K562 (cell line): ENCODE measurements at regions not wholly inside any gene's neighbourhood (a gene's known extent, or its start where the extent isn't known, plus 50 kb on each side); places are given as distances from the start of the nearest gene placed in this dataset.

Experiments used
- ATAC-seq: fragments of 200-7000 bp; cut with Tn5 transposase; 3 replicates; pipeline ENCODE4 v1.9.1; 2020; ENCODE audit warnings: moderate library complexity
- BruUV-seq: library from RNA; stranded (reverse); fragments of 400-500 nt; replicated peaks from 2 replicates; lab custom pipeline; 2021; lab: Mats Ljungman, UMichigan
- CTCF ChIA-PET: fragments of 300-600 bp; formaldehyde crosslinking; extraction: SDS; loops from one replicate; lab custom pipeline; 2021; ENCODE audit warnings: low intra/inter-chr PET ratio; lab: Yijun Ruan, JAX
- POLR2A ChIA-PET: fragments of 300-600, 350-650 bp; sonication (Branson Sonifier 250); formaldehyde crosslinking; extraction: SDS; loops from one replicate; lab custom pipeline; 2021; ENCODE audit warnings: antibody characterized with exemption, inconsistent platforms; lab: Yijun Ruan, JAX
- DNase-seq, 4 experiments: peaks; one replicate each; pipeline versions ENCODE4 v3.0.0 to v3.0.0-alpha.2; 2011 to 2018; ENCODE audit warnings: low spot score in 3 of 4, mixed read lengths in 3 of 4; ENCODE audit errors: extremely low read depth in 1 of 4
- FAIRE-seq: peaks from 2 replicates; lab custom pipeline; 2011; peaks lifted over from hg19 to GRCh38; lab: Jason Lieb, UNC
- H2AFZ ChIP-seq: 2 replicates; pipeline ENCODE4 v1.6.0; 2011; ENCODE audit warnings: low read depth, low read length, control low read depth, inconsistent platforms
- H3K27ac ChIP-seq: fragments of 200-600 bp; 3 replicates; pipeline ENCODE4 v1.8.0; 2011; ENCODE audit warnings: low read depth, mild to moderate bottlenecking, control low read depth, inconsistent platforms, low read length, moderate library complexity, mixed read lengths; ENCODE audit errors: extremely low read depth
- H3K27me3 ChIP-seq, 2 experiments: fragments of 300-600 bp in 1 of 2; 2 replicates in 1 of 2; 3 replicates in 1 of 2; pipeline versions ENCODE4 v1.6.0 to v1.8.0; 2011; ENCODE audit warnings: inconsistent platforms in 2 of 2, low read length in 2 of 2, mild to moderate bottlenecking in 1 of 2, mixed read lengths in 1 of 2, moderate library complexity in 1 of 2; ENCODE audit not compliant: control insufficient read depth in 2 of 2, insufficient read depth in 2 of 2
- H3K36me3 ChIP-seq: fragments of 300-600 bp; 3 replicates; pipeline ENCODE4 v1.8.0; 2011; ENCODE audit warnings: mild to moderate bottlenecking, low read length, inconsistent platforms; ENCODE audit not compliant: control insufficient read depth, insufficient read depth
- H3K4me1 ChIP-seq, 2 experiments: fragments of 200-600 bp in 1 of 2; replicated peaks in 1 of 2; 2 replicates in 1 of 2; 3 replicates in 1 of 2; pipeline versions ENCODE4 v1.5.1 to v1.8.0; 2011; ENCODE audit warnings: inconsistent platforms in 2 of 2, low read length in 2 of 2, mild to moderate bottlenecking in 1 of 2, mixed read lengths in 1 of 2, moderate library complexity in 1 of 2; ENCODE audit not compliant: control insufficient read depth in 2 of 2, insufficient read depth in 2 of 2
- H3K4me2 ChIP-seq: 2 replicates; pipeline ENCODE4 v1.6.1; 2011; ENCODE audit warnings: low read length, control low read depth, inconsistent platforms, mixed read lengths; ENCODE audit not compliant: insufficient read depth
- H3K4me3 ChIP-seq: fragments of 200-600 bp; sonication (generic), shearing (Covaris generic); 2 replicates; pipeline ENCODE4 v1.5.1; 2016; ENCODE audit warnings: control low read depth, inconsistent platforms
- H3K79me2 ChIP-seq: fragments of 200-600 bp; 3 replicates; pipeline ENCODE4 v1.8.0; 2011; ENCODE audit warnings: low read length, inconsistent platforms; ENCODE audit not compliant: control insufficient read depth, insufficient read depth
- H3K9ac ChIP-seq, 2 experiments: 2 replicates each; pipeline versions ENCODE4 v1.6.0 to v1.6.1; 2011; ENCODE audit warnings: low read depth in 2 of 2, low read length in 2 of 2, control low read depth in 1 of 2, inconsistent platforms in 1 of 2, mild to moderate bottlenecking in 1 of 2, mixed read lengths in 1 of 2; ENCODE audit not compliant: insufficient read depth in 1 of 2
- H3K9me1 ChIP-seq: one replicate; pipeline ENCODE4 v1.6.0; 2011; ENCODE audit warnings: inconsistent platforms, mild to moderate bottlenecking, low read length, moderate library complexity; ENCODE audit not compliant: control insufficient read depth, insufficient read depth
- H3K9me3 ChIP-seq: replicated peaks from 2 replicates; pipeline ENCODE4 v1.5.1; 2011; ENCODE audit warnings: low read depth, low read length, inconsistent platforms; ENCODE audit not compliant: control insufficient read depth, insufficient read depth
- H4K20me1 ChIP-seq: replicated peaks from 2 replicates; pipeline ENCODE4 v1.6.1; 2011; ENCODE audit warnings: low read length, inconsistent platforms, mixed read lengths; ENCODE audit not compliant: control insufficient read depth, insufficient read depth
- ELF1 ChIP-seq: fragments of 200-800 bp; sonication (Bioruptor generic); IDR thresholded peaks from 2 replicates; pipeline ENCODE4 v1.6.1; 2016; ENCODE audit warnings: missing genetic modification characterization, missing compliant biosample characterization
- JUND ChIP-seq, 2 experiments: IDR thresholded peaks; 2 replicates in 1 of 2; 3 replicates in 1 of 2; pipeline ENCODE4 v1.6.1; 2011; ENCODE audit warnings: borderline replicate concordance in 2 of 2, low read depth in 2 of 2, low read length in 2 of 2, improper control_type of control experiment in 1 of 2, missing biosample characterization in 1 of 2, missing genetic modification characterization in 1 of 2, missing genetic modification reagents in 1 of 2
- RFX1 ChIP-seq: fragments of 450-650 bp; IDR thresholded peaks from 2 replicates; pipeline ENCODE4 v1.6.1; 2016; ENCODE audit warnings: mild to moderate bottlenecking, moderate library complexity
- XRCC4 ChIP-seq: IDR thresholded peaks from one replicate; pipeline ENCODE4 v1.6.1; 2011; ENCODE audit not compliant: insufficient read depth, insufficient read length; ENCODE audit errors: extremely low read depth
- ZBTB1 ChIP-seq: sonication (generic); formaldehyde crosslinking; IDR thresholded peaks from 2 replicates; pipeline ENCODE4 v1.8.1; 2023; ENCODE audit warnings: missing genetic modification reagents, low read depth, mild to moderate bottlenecking, borderline replicate concordance
- WGBS: fragments of 100-300 bp; shearing (Covaris generic); methylation state at CpG from one replicate; pipeline ENCODE4 v1.1.6; 2016; ENCODE audit warnings: low coverage, mixed read lengths; ENCODE audit not compliant: insufficient coverage; ENCODE audit errors: missing lambda C conversion rate; 5-methylcytosine and 5-hydroxymethylcytosine counted together
- in situ Hi-C: fragments of 300-500 bp; cut with MboI; formaldehyde crosslinking; loops from 4 replicates; pipeline ENCODE4 v1.15.0; 2018; ENCODE audit warnings: inconsistent platforms, mixed read lengths
- intact Hi-C: fragments of 100-400 bp; cut with micrococcal nuclease; formaldehyde crosslinking; loops from 2 replicates; pipeline ENCODE4 v1.14.2; 2022
- TF ChIP-seq, protein P1 (sequence below): fragments of 450-650 bp; IDR thresholded peaks from 2 replicates; pipeline ENCODE4 v1.7.0; 2016; ENCODE audit warnings: borderline replicate concordance

DNA sequence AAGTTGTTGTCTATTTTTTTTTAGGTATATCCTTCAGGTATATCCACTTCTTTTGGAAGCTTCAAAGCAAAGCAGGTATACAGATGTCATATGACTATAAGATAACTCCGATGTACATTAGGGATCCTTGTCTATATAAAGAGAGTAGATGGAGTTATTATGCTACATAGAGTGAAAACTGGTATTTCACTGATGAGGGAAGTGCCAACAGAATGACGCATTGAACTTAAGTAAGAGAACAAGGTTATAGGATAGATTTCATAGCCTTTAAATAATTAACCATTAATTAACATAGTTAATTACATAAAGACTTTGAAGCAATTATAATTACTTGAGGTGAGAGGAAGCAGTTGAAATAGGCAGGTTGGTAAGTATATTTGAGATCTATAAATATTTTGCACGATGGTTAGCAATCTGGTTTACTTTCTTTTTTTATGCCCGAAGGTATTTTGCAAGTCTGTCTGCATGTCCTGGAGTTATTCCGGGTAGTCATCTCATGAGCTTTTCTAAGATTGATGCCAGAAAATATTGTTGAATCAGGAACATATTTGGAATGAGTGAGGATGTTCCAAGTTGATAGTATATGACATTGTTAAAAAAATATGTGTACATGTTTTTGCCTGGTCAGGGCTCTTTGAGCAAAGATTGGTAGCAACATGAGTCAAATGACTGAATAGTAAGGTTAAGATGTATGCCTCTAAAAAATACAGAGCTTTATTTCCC, 299.5 kb upstream of the KCNMB2 start:
- no TSS peak for BruUV-seq
- POLR2A ChIA-PET: no interaction called here
- no peak for FAIRE-seq
- Histone ChIP-seq H3K9me3 (no peaks in the 10 kb centered on the region), H3K9me1 (no peaks in the 10 kb centered on the region), H3K4me3 (no peak overlapping the region), H3K36me3 (no peaks in the 10 kb centered on the region), H3K4me2 (no peak overlapping the region), H3K9ac (no peak overlapping the region), H2AFZ (no peak overlapping the region), H4K20me1 (no peaks in the 10 kb centered on the region), H3K27me3 (no peaks in the 10 kb centered on the region), H3K27ac (no peak overlapping the region), H3K79me2 (no peaks in the 10 kb centered on the region)
- 62% methylated on average over 5 of the region's 5 CpGs for WGBS
- intact Hi-C loops: no loop called here
- DNase-seq: no peak
- CTCF ChIA-PET: no interaction called here
- in situ Hi-C loops: no loop called here
- ATAC-seq: no peak
- TF ChIP-seq ELF1 (tag) (no peak), JUND (IDR thresholded peaks at IDR 0.05; ENCODE audit: borderline replicate concordance, low read depth, low read length) (no peak), JUND (tag; IDR thresholded peaks at IDR 0.05; ENCODE audit: borderline replicate concordance, low read depth, low read length) (no peak), RFX1 (no peak), XRCC4 (no peak), ZBTB1 (no peak)
- TF ChIP-seq, protein P1, sequence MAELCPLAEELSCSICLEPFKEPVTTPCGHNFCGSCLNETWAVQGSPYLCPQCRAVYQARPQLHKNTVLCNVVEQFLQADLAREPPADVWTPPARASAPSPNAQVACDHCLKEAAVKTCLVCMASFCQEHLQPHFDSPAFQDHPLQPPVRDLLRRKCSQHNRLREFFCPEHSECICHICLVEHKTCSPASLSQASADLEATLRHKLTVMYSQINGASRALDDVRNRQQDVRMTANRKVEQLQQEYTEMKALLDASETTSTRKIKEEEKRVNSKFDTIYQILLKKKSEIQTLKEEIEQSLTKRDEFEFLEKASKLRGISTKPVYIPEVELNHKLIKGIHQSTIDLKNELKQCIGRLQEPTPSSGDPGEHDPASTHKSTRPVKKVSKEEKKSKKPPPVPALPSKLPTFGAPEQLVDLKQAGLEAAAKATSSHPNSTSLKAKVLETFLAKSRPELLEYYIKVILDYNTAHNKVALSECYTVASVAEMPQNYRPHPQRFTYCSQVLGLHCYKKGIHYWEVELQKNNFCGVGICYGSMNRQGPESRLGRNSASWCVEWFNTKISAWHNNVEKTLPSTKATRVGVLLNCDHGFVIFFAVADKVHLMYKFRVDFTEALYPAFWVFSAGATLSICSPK: no peak
- TF ChIP-seq, all 486 proteins: peak for 0
- no peaks in the 10 kb centered on the region for H3K4me1 ChIP-seq
